OCI-LY7 (cell line): ENCODE measurements at regions not wholly inside any gene's neighbourhood (a gene's known extent, or its start where the extent isn't known, plus 50 kb on each side); places are given as distances from the start of the nearest gene placed in this dataset.

Source experiments
- BruUV-seq: library from RNA; stranded (reverse); fragments of 400-500 nt; replicated peaks from 2 replicates; lab custom pipeline; 2021; lab: Mats Ljungman, UMichigan
- CTCF ChIA-PET: fragments of 300-600 bp; sonication (Branson Sonifier 250); formaldehyde crosslinking; loops from one replicate; lab custom pipeline; 2022; ENCODE audit warnings: antibody characterized with exemption; ENCODE audit not compliant: unreplicated experiment; lab: Charles Lee
- POLR2A ChIA-PET: fragments of 300-600 bp; sonication (Branson Sonifier 250); formaldehyde crosslinking; loops from one replicate; lab custom pipeline; 2022; ENCODE audit warnings: antibody characterized with exemption; lab: Charles Lee
- DNase-seq: peaks from one replicate; pipeline ENCODE4 v3.0.0-alpha.2; 2015; ENCODE audit warnings: low spot score
- H2AFZ ChIP-seq: fragments of 200-600 bp; sonication (generic), shearing (Covaris generic); 2 replicates; pipeline ENCODE4 v1.6.1; 2014; ENCODE audit warnings: mild to moderate bottlenecking, antibody characterized with exemption, low read length, moderate library complexity
- H3K27ac ChIP-seq: fragments of 200-600 bp; sonication (generic); 2 replicates; pipeline ENCODE4 v1.5.1; 2014; ENCODE audit warnings: mixed run types, low read depth, mild to moderate bottlenecking, moderate library complexity, low read length, inconsistent platforms; ENCODE audit not compliant: poor library complexity, severe bottlenecking
- H3K36me3 ChIP-seq: fragments of 200-600 bp; sonication (generic); 2 replicates; pipeline ENCODE4 v1.6.1; 2014; ENCODE audit warnings: mild to moderate bottlenecking, antibody characterized with exemption, low read length, moderate library complexity, mixed read lengths; ENCODE audit not compliant: insufficient read depth
- H3K4me1 ChIP-seq: fragments of 200-600 bp; sonication (generic); 2 replicates; pipeline ENCODE4 v1.5.1; 2014; ENCODE audit warnings: mild to moderate bottlenecking, low read length; ENCODE audit not compliant: insufficient read depth, poor library complexity, severe bottlenecking
- H3K4me2 ChIP-seq: fragments of 200-600 bp; sonication (generic); 2 replicates; pipeline ENCODE4 v1.6.1; 2014; ENCODE audit warnings: mild to moderate bottlenecking, low read length
- H3K4me3 ChIP-seq: fragments of 200-600 bp; sonication (generic); 2 replicates; pipeline ENCODE4 v1.5.1; 2014; ENCODE audit warnings: mild to moderate bottlenecking, low read depth, low read length; ENCODE audit not compliant: poor library complexity, severe bottlenecking
- H3K79me2 ChIP-seq: fragments of 200-600 bp; sonication (generic); 2 replicates; pipeline ENCODE4 v1.6.1; 2016; ENCODE audit warnings: low read depth, mild to moderate bottlenecking, low read length, moderate library complexity, mixed read lengths; ENCODE audit not compliant: insufficient read depth
- H3K9me2 ChIP-seq: fragments of 200-600 bp; sonication (generic); 2 replicates; pipeline ENCODE4 v1.6.1; 2016; ENCODE audit warnings: mild to moderate bottlenecking, low read length, mixed read lengths; ENCODE audit not compliant: insufficient read depth
- H3K9me3 ChIP-seq: fragments of 200-600 bp; sonication (generic); 2 replicates; pipeline ENCODE4 v1.6.1; 2014; ENCODE audit warnings: mild to moderate bottlenecking, mixed run types, low read length, mixed read lengths
- H4K20me1 ChIP-seq: fragments of 200-600 bp; sonication (generic); 2 replicates; pipeline ENCODE4 v1.6.1; 2014; ENCODE audit warnings: mild to moderate bottlenecking, antibody characterized with exemption, low read length, moderate library complexity, mixed read lengths; ENCODE audit not compliant: insufficient read depth
- EZH2phosphoT487 ChIP-seq: fragments of 200-600 bp; sonication (generic); IDR thresholded peaks from 2 replicates; pipeline ENCODE4 v1.6.1; 2018; ENCODE audit warnings: low read depth, borderline replicate concordance, mild to moderate bottlenecking, mixed run types, antibody characterized with exemption, low read length, moderate library complexity, mixed read lengths
- intact Hi-C: fragments of 100-400 bp; cut with micrococcal nuclease; formaldehyde crosslinking; loops from one replicate; pipeline ENCODE4 v1.10.0; 2022; ENCODE audit not compliant: unreplicated experiment
- TF ChIP-seq, protein P1 (sequence below): fragments of 200-600 bp; sonication (generic); conservative IDR thresholded peaks from 2 replicates; pipeline ENCODE4 v1.5.1; 2014; ENCODE audit warnings: mild to moderate bottlenecking, antibody characterized with exemption, low read length, moderate library complexity, mixed read lengths

GRCh38 chr17:13273806-13274205 lies 256.0 kb upstream of the ELAC2 start:
- ChIA-PET CTCF (no interaction called here), POLR2A (no interaction called here)
- Histone ChIP-seq H3K79me2 (no peaks in the 10 kb centered on the region), H4K20me1 (no peaks in the 10 kb centered on the region), H3K9me3 (no peaks in the 10 kb centered on the region), H3K9me2 (no peaks in the 10 kb centered on the region; the same call in 1 of the 2 replicates), H3K4me2 (no peak overlapping the region), H3K36me3 (no peaks in the 10 kb centered on the region), H3K4me1 (no peaks in the 10 kb centered on the region), H3K4me3 (no peak overlapping the region), H2AFZ (no peak overlapping the region), H3K27ac (no peak overlapping the region)
- intact Hi-C loops = no loop called here
- no peak for TF ChIP-seq EZH2phosphoT487
- TF ChIP-seq, protein P1, sequence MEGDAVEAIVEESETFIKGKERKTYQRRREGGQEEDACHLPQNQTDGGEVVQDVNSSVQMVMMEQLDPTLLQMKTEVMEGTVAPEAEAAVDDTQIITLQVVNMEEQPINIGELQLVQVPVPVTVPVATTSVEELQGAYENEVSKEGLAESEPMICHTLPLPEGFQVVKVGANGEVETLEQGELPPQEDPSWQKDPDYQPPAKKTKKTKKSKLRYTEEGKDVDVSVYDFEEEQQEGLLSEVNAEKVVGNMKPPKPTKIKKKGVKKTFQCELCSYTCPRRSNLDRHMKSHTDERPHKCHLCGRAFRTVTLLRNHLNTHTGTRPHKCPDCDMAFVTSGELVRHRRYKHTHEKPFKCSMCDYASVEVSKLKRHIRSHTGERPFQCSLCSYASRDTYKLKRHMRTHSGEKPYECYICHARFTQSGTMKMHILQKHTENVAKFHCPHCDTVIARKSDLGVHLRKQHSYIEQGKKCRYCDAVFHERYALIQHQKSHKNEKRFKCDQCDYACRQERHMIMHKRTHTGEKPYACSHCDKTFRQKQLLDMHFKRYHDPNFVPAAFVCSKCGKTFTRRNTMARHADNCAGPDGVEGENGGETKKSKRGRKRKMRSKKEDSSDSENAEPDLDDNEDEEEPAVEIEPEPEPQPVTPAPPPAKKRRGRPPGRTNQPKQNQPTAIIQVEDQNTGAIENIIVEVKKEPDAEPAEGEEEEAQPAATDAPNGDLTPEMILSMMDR = no peak
- DNase-seq = no peak
- no TSS peak for BruUV-seq

- no peak for DNase-seq
- no peak overlapping the region for H3K4me3 ChIP-seq
- no peak overlapping the region for H3K4me2 ChIP-seq
- H2AFZ ChIP-seq = no peak overlapping the region
- ChIA-PET POLR2A (no interaction called here), CTCF (no interaction called here)
- no peaks in the 10 kb centered on the region for H3K36me3 ChIP-seq
- H3K9me2 ChIP-seq = no peaks in the 10 kb centered on the region; the same call in 1 of the 2 replicates
- TF ChIP-seq, protein P1 = no peak
- no peak for TF ChIP-seq EZH2phosphoT487
- intact Hi-C loops = no loop called here
- H4K20me1 ChIP-seq = no peaks in the 10 kb centered on the region
- H3K9me3 ChIP-seq = no peaks in the 10 kb centered on the region
- BruUV-seq = no TSS peak
- H3K4me1 ChIP-seq = no peaks in the 10 kb centered on the region
- no peaks in the 10 kb centered on the region for H3K79me2 ChIP-seq
- H3K27ac ChIP-seq = no peak overlapping the region
Measured at GRCh38 chr17:13272296-13272695, 254.5 kb upstream of the ELAC2 start.

GRCh38 chr17:13268791-13269595 lies 251.2 kb upstream of the ELAC2 start:
- TF ChIP-seq, protein P1 = no peak
- H4K20me1 ChIP-seq = no peaks in the 10 kb centered on the region
- ChIA-PET POLR2A (interaction anchor here (0.6 kb wide), 1 partner anchor 411 kb away, joined by 3 read pairs; no protein-coding TSS in a partner anchor), CTCF (no interaction called here)
- no peak overlapping the region for H2AFZ ChIP-seq
- no peaks in the 10 kb centered on the region for H3K9me3 ChIP-seq
- H3K4me2 ChIP-seq = no peak overlapping the region
- H3K27ac ChIP-seq = no peak overlapping the region
- intact Hi-C loops = no loop called here
- no peak for DNase-seq
- H3K79me2 ChIP-seq = no peaks in the 10 kb centered on the region
- no peaks in the 10 kb centered on the region for H3K4me1 ChIP-seq
- H3K36me3 ChIP-seq = no peaks in the 10 kb centered on the region
- H3K4me3 ChIP-seq = no peak overlapping the region
- no peaks in the 10 kb centered on the region; the same call in 1 of the 2 replicates for H3K9me2 ChIP-seq
- no TSS peak for BruUV-seq
